A549 (cell line): ENCODE measurements at regions not wholly inside any gene's neighbourhood (a gene's known extent, or its start where the extent isn't known, plus 50 kb on each side); places are given as distances from the start of the nearest gene placed in this dataset.

Experiments used
- ATAC-seq, 2 experiments: fragments of 200-7000 bp in 1 of 2; fragments of >200 bp in 1 of 2; cut with Nextera tagmentation in 1 of 2; cut with Tn5 transposase in 1 of 2; 3 replicates each; pipeline versions ENCODE4 v1.8.0 to v1.9.1; 2018 to 2020; ENCODE audit warnings: mild to moderate bottlenecking in 1 of 2, moderate library complexity in 1 of 2
- CTCF ChIA-PET: fragments of 300-600 bp; sonication (Branson Sonifier 250); formaldehyde crosslinking; extraction: SDS; loops from one replicate; lab custom pipeline; 2021; ENCODE audit warnings: antibody characterized with exemption, inconsistent platforms; lab: Yijun Ruan, JAX
- POLR2A ChIA-PET: fragments of 350-600 bp; formaldehyde crosslinking; extraction: SDS; loops from one replicate; lab custom pipeline; 2021; ENCODE audit warnings: antibody characterized with exemption, inconsistent platforms; lab: Yijun Ruan, JAX
- DNase-seq, 2 experiments: peaks; one replicate each; pipeline versions ENCODE4 v3.0.0 to v3.0.0-alpha.2; 2011 to 2016; ENCODE audit warnings: low read depth in 1 of 2, low spot score in 1 of 2
- FAIRE-seq: peaks from 2 replicates; lab custom pipeline; 2011; peaks lifted over from hg19 to GRCh38; lab: Jason Lieb, UNC
- H3K27ac ChIP-seq, 2 experiments: fragments of >200 bp; sonication (Bioruptor Twin); formaldehyde crosslinking; 3 replicates each; pipeline ENCODE4 v1.5.1; 2016 to 2017
- H3K4me1 ChIP-seq: fragments of >200 bp; sonication (Bioruptor Twin); formaldehyde crosslinking; 3 replicates; pipeline ENCODE4 v1.6.1; 2016
- H3K4me2 ChIP-seq: fragments of >200 bp; sonication (Bioruptor Twin); formaldehyde crosslinking; 3 replicates; pipeline ENCODE4 v1.6.1; 2016
- H3K4me3 ChIP-seq: fragments of >200 bp; sonication (Bioruptor Twin); formaldehyde crosslinking; 3 replicates; pipeline ENCODE4 v1.5.1; 2016
- H3K9me3 ChIP-seq: fragments of >200 bp; sonication (Bioruptor Twin); formaldehyde crosslinking; 3 replicates; pipeline ENCODE4 v1.6.1; 2016
- ATOH8 ChIP-seq: fragments of 250-450 bp; sonication (Bioruptor Pico); IDR thresholded peaks from 2 replicates; pipeline ENCODE4 v1.5.0; 2020; ENCODE audit warnings: low read depth, mild to moderate bottlenecking, moderate library complexity
- BHLHE40 ChIP-seq: IDR thresholded peaks from 2 replicates; pipeline ENCODE4 v1.6.1; 2012; ENCODE audit warnings: low read depth, low read length, inconsistent platforms
- CHD2 ChIP-seq: fragments of 150-350 bp; IDR thresholded peaks from 2 replicates; pipeline ENCODE4 v1.6.1; 2014; ENCODE audit warnings: low read length; ENCODE audit not compliant: partially characterized antibody
- CTCF ChIP-seq: fragments of >200 bp; sonication (Bioruptor Twin); formaldehyde crosslinking; IDR thresholded peaks from 3 replicates; pipeline ENCODE4 v1.5.1; 2016
- EHMT2 ChIP-seq: fragments of 200-600 bp; sonication (generic); IDR thresholded peaks from 2 replicates; pipeline ENCODE4 v1.6.1; 2016; ENCODE audit warnings: antibody characterized with exemption, low read depth, mild to moderate bottlenecking, moderate library complexity
- FOSB ChIP-seq: fragments of 250-450 bp; sonication (Bioruptor Pico); IDR thresholded peaks from 2 replicates; pipeline ENCODE4 v1.5.0; 2020; ENCODE audit warnings: mild to moderate bottlenecking, moderate library complexity
- FOSL2 ChIP-seq, 2 experiments: fragments of 450-650 bp in 1 of 2; fragments of >200 bp in 1 of 2; sonication (Bioruptor Twin) in 1 of 2; formaldehyde crosslinking; IDR thresholded peaks; 2 replicates each; pipeline versions ENCODE4 v1.5.0 to v1.6.1; 2016 to 2020; ENCODE audit warnings: mild to moderate bottlenecking in 1 of 2, moderate library complexity in 1 of 2
- HOXB5 ChIP-seq: fragments of 250-450 bp; sonication (Bioruptor Pico); IDR thresholded peaks from 2 replicates; pipeline ENCODE4 v1.5.0; 2020; ENCODE audit warnings: mild to moderate bottlenecking, moderate library complexity
- JUN ChIP-seq, 2 experiments: fragments of >200 bp; sonication (Bioruptor Twin); formaldehyde crosslinking; IDR thresholded peaks; 2 replicates in 1 of 2; 3 replicates in 1 of 2; pipeline ENCODE4 v1.6.1; 2016 to 2017
- MAFK ChIP-seq: fragments of 450-650 bp; IDR thresholded peaks from 2 replicates; pipeline ENCODE4 v1.6.1; 2014; ENCODE audit not compliant: partially characterized antibody
- MAX ChIP-seq: IDR thresholded peaks from 2 replicates; pipeline ENCODE4 v1.6.1; 2012
- MYC ChIP-seq: IDR thresholded peaks from 2 replicates; pipeline ENCODE4 v1.6.1; 2012; ENCODE audit warnings: mild to moderate bottlenecking, inconsistent platforms, low read length, improper control_type of control experiment, borderline replicate concordance
- NFE2L2 ChIP-seq: fragments of 150-350 bp; conservative IDR thresholded peaks from 2 replicates; pipeline ENCODE4 v1.6.1; 2014; ENCODE audit warnings: low read length
- POLR2AphosphoS2 ChIP-seq: conservative IDR thresholded peaks from 2 replicates; pipeline ENCODE4 v1.6.1; 2012; ENCODE audit warnings: low read length, improper control_type of control experiment, inconsistent platforms
- RAD21 ChIP-seq, 2 experiments: fragments of >200 bp in 1 of 2; sonication (Bioruptor Twin) in 1 of 2; formaldehyde crosslinking in 1 of 2; IDR thresholded peaks in 1 of 2; conservative IDR thresholded peaks in 1 of 2; 2 replicates in 1 of 2; 3 replicates in 1 of 2; pipeline ENCODE4 v1.6.1; 2012 to 2018; ENCODE audit warnings: inconsistent platforms in 1 of 2
- RCOR1 ChIP-seq: fragments of 150-350 bp; IDR thresholded peaks from 2 replicates; pipeline ENCODE4 v1.6.1; 2014; ENCODE audit warnings: antibody characterized with exemption, low read length, low read depth
- RNF2 ChIP-seq: fragments of 200-600 bp; sonication (generic); IDR thresholded peaks from 2 replicates; pipeline ENCODE4 v1.6.1; 2016; ENCODE audit warnings: low read depth, mild to moderate bottlenecking, antibody characterized with exemption, moderate library complexity, borderline replicate concordance
- USF2 ChIP-seq: fragments of 450-650 bp; IDR thresholded peaks from 2 replicates; pipeline ENCODE4 v1.6.1; 2014; ENCODE audit warnings: antibody characterized with exemption
- ZSCAN20 ChIP-seq: fragments of 250-450 bp; sonication (Bioruptor Pico); IDR thresholded peaks from 2 replicates; pipeline ENCODE4 v1.8.0; 2022; ENCODE audit warnings: mild to moderate bottlenecking, moderate library complexity
- WGBS: methylation state at CpG from one replicate; pipeline ENCODE4 v1.1.6; 2017; ENCODE audit errors: missing lambda C conversion rate; 5-methylcytosine and 5-hydroxymethylcytosine counted together

- Histone ChIP-seq H3K9me3 (no peaks in the 10 kb centered on the region), H3K4me1 (no peaks in the 10 kb centered on the region), H3K4me3 (no peak overlapping the region), H3K27ac (no peak overlapping the region), H3K4me2 (no peak overlapping the region)
- CTCF ChIA-PET = no interaction called here
- peak in 1 of 2 experiments; percentile 4 for DNase-seq
- no peak for ATAC-seq
- POLR2A ChIA-PET = no interaction called here
- TF ChIP-seq RNF2 (no peak), RAD21 (conservative IDR thresholded peaks at IDR 0.05 in 1 of 2, IDR thresholded peaks at IDR 0.05 in 1 of 2) (peak; percentile 39 to 42; a peak in 3 of 5 replicates), CTCF (0 out of 3 replicates have a peak, but pooled peaks have one; percentile 11), NFE2L2 (no peak)
- no peak for FAIRE-seq
These were observed 1157.4 kb downstream of the FAM133A start for GRCh38 chrX:94831364-94831763.

- FAIRE-seq (no peak), ATAC-seq (no peak), DNase-seq (no peak)
- WGBS = 2% methylated on average over 3 of the region's 3 CpGs
- no peaks in the 10 kb centered on the region for H3K4me1 ChIP-seq
- CTCF ChIA-PET = no interaction called here
- H3K27ac ChIP-seq = no peak overlapping the region
- POLR2A ChIA-PET = no interaction called here
- H3K4me2 ChIP-seq = no peak overlapping the region
- TF ChIP-seq MAX (no peak), POLR2AphosphoS2 (no peak), FOSL2 (IDR thresholded peaks at IDR 0.05) (no peak), FOSL2 (CRISPR knock-in tag; IDR thresholded peaks at IDR 0.05) (no peak), USF2 (no peak), ZSCAN20 (CRISPR knock-in tag) (no peak), EHMT2 (no peak), RCOR1 (no peak), ATOH8 (no peak)
- H3K4me3 ChIP-seq = no peak overlapping the region
- no peaks in the 10 kb centered on the region for H3K9me3 ChIP-seq
These were observed 1160.2 kb downstream of the FAM133A start for GRCh38 chrX:94834226-94834625.

GRCh38 chrX:94850811-94851210, 1176.8 kb downstream of the FAM133A start:
- no peak for FAIRE-seq
- Histone ChIP-seq H3K4me1 (no peaks in the 10 kb centered on the region), H3K4me2 (no peak overlapping the region), H3K9me3 (no peaks in the 10 kb centered on the region), H3K27ac (no peak overlapping the region), H3K4me3 (no peak overlapping the region)
- POLR2A ChIA-PET = no interaction called here
- CTCF ChIA-PET = no interaction called here
- ATAC-seq = no peak
- no peak for TF ChIP-seq EHMT2
- no peak for TF ChIP-seq JUN (IDR thresholded peaks at IDR 0.05)
- no peak for TF ChIP-seq FOSB (CRISPR knock-in tag)
- TF ChIP-seq NFE2L2 = no peak
- TF ChIP-seq MAFK = no peak
- no peak for TF ChIP-seq MYC
- no peak for TF ChIP-seq HOXB5 (CRISPR knock-in tag)
- TF ChIP-seq CHD2 = no peak
- no peak for TF ChIP-seq BHLHE40
- DNase-seq = no peak
